LNCAP (cell line): ENCODE measurements at regions not wholly inside any gene's neighbourhood (a gene's known extent, or its start where the extent isn't known, plus 50 kb on each side); places are given as distances from the start of the nearest gene placed in this dataset.

ENCODE experiments used
- TF ChIP-seq, protein P1 (sequence below): fragments of 450-650 bp; IDR thresholded peaks from 2 replicates; pipeline ENCODE4 v1.5.1; 2017; ENCODE audit warnings: mild to moderate bottlenecking

DNA sequence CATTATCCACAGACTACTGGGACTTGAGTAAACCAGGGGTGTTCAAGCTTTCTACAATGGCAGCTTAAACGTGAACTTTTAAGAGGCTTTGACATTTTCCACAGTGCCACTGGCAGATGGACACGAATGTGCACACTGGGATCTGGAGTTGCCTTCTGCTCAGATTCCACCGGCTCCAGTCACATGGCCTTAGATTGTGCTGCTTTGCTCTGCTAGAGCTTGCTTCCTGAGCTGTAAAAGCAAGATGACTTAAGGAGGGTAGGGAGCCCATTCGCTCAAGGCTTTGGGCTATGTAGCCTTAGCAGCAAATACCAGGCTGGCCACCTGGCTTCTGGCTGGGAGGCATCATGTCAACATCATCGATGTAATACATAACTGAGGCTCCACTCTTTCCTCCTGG lies 436.9 kb downstream of the MED10 start:
- TF ChIP-seq, protein P1, sequence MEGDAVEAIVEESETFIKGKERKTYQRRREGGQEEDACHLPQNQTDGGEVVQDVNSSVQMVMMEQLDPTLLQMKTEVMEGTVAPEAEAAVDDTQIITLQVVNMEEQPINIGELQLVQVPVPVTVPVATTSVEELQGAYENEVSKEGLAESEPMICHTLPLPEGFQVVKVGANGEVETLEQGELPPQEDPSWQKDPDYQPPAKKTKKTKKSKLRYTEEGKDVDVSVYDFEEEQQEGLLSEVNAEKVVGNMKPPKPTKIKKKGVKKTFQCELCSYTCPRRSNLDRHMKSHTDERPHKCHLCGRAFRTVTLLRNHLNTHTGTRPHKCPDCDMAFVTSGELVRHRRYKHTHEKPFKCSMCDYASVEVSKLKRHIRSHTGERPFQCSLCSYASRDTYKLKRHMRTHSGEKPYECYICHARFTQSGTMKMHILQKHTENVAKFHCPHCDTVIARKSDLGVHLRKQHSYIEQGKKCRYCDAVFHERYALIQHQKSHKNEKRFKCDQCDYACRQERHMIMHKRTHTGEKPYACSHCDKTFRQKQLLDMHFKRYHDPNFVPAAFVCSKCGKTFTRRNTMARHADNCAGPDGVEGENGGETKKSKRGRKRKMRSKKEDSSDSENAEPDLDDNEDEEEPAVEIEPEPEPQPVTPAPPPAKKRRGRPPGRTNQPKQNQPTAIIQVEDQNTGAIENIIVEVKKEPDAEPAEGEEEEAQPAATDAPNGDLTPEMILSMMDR = no peak

DNA sequence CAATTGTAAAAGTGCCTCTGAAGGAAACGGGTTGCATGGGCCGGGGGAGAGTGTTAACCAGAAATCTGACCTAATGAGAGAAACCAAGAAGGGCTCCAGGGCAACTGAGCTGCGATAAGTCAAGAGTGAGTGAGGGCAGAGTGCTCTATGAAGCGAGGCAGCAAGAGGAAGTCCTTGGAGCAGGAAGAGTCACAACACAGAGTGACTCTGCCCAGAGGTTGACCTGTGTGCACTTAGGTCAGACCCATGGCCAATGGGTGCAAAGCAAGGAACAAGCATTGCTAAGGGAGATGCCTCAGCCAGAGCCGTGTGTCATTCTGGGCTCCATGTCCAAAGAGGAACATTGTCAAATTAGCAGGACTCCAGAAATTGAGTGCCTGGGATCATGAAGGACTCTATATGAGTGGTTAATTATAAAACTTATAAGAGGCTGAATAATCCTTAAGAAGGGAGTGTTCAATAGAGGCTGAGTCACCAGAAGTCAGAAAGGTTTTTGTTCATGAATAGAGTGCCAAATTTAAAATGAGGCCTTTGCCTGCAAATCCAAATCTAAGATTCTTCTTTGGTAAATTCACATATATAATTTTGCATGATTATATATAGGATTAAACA lies 438.5 kb downstream of the MED10 start:
- TF ChIP-seq, protein P1 = no peak

DNA sequence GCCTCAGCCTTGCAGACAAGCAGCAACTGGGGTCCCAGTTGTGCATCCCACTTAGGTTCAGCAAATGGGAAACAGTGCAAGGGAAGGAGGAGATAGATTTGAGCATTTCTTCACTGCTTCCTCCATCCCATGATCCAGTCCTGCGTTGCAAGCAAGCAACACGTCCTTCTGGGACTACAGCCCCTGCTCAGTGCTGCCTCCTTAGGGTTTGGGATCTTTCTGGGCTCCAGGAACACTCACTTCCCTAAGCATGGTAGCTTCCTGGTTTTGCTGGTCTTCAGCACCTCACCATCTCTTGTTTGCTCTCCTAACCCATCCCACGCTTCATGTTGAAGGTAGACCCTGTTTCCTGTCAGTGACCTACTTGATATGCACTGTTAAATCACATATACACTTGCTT lies 444.7 kb downstream of the MED10 start:
- TF ChIP-seq, protein P1 = no peak

DNA sequence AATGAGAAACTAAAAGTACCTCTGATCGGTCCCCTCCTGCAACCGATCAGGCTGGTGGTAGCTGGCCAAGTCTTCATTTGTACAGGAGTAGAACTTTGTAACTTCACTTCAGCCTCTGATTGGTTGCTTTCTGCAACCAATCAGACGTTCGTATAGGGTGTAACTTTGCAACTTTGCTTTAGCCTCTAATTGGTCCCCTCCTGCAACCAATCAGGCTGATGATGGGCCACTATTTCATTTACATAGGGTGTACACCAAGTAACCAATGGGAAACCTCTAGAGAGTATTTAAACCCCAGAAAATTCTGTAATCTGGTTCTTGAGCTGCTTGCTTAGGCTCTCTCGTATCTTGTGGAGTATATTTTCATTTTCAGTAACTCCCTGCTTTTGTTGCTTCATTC lies 445.5 kb downstream of the MED10 start:
- TF ChIP-seq, protein P1 = no peak

DNA sequence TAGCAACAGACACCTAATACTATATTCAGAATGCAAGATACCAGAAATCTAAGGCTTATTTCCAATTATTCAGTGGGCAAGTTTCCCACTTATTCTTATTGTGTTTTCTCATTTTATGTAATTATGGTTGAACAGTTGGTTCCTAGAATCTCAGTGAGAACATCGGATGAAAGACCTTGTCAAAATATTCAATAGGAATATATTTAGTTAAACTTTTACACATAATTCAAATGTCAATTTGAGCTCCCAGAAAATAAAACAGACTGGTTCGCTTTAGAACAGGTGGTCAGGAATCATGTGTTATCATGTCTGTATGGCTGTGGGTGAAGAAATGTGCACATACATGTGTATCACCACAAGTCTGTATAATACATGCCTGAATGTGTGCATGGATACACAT lies 447.8 kb downstream of the MED10 start:
- TF ChIP-seq, protein P1 = no peak

DNA sequence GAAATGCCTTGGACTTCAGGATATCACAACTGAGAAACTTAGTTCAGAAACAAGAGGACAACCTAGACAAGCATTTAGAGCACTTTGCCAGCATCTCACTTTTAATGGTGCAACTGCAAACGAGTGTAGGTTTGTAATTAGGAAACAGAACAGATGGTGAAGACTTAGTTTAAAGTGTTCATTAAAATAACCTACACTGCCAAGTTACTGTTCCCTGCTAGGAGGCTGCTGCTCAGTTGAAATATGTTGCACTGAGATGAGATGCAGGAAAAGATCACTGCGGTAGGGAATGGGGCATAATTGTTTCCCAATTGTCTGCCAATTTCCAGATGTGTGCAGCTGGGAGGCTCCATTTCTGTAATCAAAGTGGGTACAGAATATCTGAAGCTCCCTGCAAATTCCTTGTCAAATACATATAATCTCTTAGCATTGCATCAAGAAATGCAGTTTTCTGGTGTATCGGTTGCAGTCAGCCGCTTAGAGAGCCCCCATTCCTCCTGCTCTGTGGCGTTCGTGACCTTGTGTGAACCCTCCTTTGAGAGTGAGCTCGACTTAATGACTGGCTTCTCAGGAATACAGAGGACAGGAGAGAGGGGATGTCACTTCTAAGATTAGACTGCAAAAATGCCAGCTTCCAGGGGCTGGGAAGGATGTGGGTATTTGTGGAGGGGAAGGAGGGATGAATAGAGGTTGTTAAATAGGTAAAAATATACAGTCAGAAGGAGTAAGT lies 448.9 kb downstream of the MED10 start:
- TF ChIP-seq, protein P1 = no peak

DNA sequence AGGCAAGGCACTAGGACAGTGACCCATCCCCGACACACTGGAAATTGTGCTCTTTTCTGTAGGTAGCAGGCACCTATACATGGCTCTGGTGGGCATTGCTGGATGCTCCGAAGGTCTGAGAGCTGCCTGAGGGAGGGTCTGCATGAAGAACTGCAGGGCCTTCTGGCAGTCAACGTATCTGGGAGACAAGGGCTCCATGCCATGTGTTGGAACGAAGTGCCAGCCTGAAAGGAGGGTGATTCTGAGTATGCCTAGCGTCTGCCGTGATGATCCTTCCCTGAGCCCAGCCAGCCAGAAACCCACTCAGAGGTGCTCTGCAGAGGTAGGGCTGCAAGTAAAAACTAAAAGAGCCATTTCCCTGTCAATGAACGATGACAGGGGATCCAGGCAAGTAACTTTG lies 453.2 kb downstream of the MED10 start:
- TF ChIP-seq, protein P1 = no peak
